Tibial artery (tissue), 4 donors: ENCODE measurements at regions not wholly inside any gene's neighbourhood (a gene's known extent, or its start where the extent isn't known, plus 50 kb on each side); places are given as distances from the start of the nearest gene placed in this dataset.

Experiments used
- DNase-seq, 2 donors: peaks; one replicate each; pipeline ENCODE4 v3.0.0-alpha.2; 2019
- H3K27ac ChIP-seq, 2 donors: fragments of 200-600 bp; sonication (generic) in 1 of 2; 1 replicate in 1 of 2; 2 replicates in 1 of 2; pipeline ENCODE4 v1.5.1; 2018 to 2019; ENCODE audit warnings: mild to moderate bottlenecking in 1 of 2
- H3K27me3 ChIP-seq, 2 donors: fragments of 200-600 bp; sonication (generic) in 1 of 2; one replicate each; pipeline versions ENCODE4 v1.5.1 to v1.6.0; 2016 to 2019
- H3K36me3 ChIP-seq, 3 donors: fragments of 200-600 bp; sonication (generic) in 2 of 3; one replicate each; pipeline ENCODE4 v1.5.1; 2016 to 2019; ENCODE audit warnings: mild to moderate bottlenecking in 2 of 3
- H3K4me1 ChIP-seq, 4 donors: fragments of 200-600 bp; sonication (generic) in 2 of 4; 1 replicate in 3 of 4; 2 replicates in 1 of 4; pipeline ENCODE4 v1.5.1; 2016 to 2019
- H3K4me3 ChIP-seq, 2 donors: fragments of 200-600 bp; sonication (generic) in 1 of 2; 1 replicate in 1 of 2; 2 replicates in 1 of 2; pipeline ENCODE4 v1.5.1; 2018 to 2019; ENCODE audit warnings: mild to moderate bottlenecking in 2 of 2
- H3K9me3 ChIP-seq, 3 donors: fragments of 200-600 bp; sonication (generic) in 1 of 3; one replicate each; pipeline ENCODE4 v1.5.1; 2016 to 2019
- intact Hi-C: fragments of 100-400 bp; cut with DNase I; formaldehyde crosslinking; loops from one replicate; pipeline ENCODE4 v1.15.0; 2023; ENCODE audit warnings: low total_unique reads
- TF ChIP-seq, protein P1 (sequence below), 2 experiments: fragments of 200-600 bp in 1 of 2; fragments of 450-650 bp in 1 of 2; IDR thresholded peaks; one replicate each; pipeline ENCODE4 v1.5.1; 2017 to 2019; ENCODE audit warnings: antibody characterized with exemption in 2 of 2, mild to moderate bottlenecking in 1 of 2, moderate library complexity in 1 of 2

DNA sequence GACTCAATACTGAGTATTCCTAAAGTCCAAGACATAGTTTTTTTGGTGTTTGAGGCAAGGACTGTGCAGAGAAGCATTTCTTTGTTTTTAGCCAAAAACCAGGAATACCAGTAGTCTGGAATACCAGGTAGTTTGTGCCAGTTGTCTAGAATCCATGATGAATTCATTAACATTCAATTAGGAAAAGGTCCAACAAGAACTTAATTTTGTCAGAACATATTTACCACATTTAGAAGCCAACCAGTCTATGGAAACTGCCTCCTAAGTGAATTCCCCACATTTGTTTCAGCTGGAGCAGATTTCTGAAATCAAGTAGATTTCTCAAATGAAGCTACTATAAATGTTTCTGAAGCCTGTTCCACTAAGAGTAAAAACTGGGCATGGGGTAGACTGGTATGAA is 1584.8 kb upstream of the ADGRL3 start:
- Histone ChIP-seq H3K27ac (peak overlapping the region in 1 of 2 donors; percentile 6), H3K4me3 (no peak overlapping the region), H3K27me3 (no peaks in the 10 kb centered on the region), H3K9me3 (no peaks in the 10 kb centered on the region), H3K4me1 (peaks cover 0 to 24% (median 2%) of the 10 kb centered on the region in 4 donors), H3K36me3 (no peaks in the 10 kb centered on the region)
- TF ChIP-seq, protein P1, sequence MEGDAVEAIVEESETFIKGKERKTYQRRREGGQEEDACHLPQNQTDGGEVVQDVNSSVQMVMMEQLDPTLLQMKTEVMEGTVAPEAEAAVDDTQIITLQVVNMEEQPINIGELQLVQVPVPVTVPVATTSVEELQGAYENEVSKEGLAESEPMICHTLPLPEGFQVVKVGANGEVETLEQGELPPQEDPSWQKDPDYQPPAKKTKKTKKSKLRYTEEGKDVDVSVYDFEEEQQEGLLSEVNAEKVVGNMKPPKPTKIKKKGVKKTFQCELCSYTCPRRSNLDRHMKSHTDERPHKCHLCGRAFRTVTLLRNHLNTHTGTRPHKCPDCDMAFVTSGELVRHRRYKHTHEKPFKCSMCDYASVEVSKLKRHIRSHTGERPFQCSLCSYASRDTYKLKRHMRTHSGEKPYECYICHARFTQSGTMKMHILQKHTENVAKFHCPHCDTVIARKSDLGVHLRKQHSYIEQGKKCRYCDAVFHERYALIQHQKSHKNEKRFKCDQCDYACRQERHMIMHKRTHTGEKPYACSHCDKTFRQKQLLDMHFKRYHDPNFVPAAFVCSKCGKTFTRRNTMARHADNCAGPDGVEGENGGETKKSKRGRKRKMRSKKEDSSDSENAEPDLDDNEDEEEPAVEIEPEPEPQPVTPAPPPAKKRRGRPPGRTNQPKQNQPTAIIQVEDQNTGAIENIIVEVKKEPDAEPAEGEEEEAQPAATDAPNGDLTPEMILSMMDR (IDR thresholded peaks at IDR 0.05) = no peak
- no peak for DNase-seq
- intact Hi-C loops = no loop called here

DNA sequence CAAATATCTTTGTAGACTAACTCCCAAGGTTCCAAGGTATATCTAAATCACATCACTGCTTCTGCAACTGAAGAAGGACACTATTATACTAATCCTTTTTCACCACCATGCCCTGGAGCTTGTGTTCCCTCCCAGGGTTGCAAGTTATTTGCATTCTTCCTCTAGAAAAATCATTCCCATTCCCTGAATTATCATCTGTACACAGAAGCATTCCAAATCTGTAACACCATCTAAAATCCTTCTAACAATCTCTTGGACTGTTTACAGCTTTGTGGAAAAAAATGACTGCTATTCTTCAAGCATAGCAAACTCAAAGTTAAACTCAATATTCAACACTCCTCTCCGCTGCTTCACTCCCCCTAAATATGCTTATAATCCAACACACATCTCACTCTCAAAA is 1570.8 kb upstream of the ADGRL3 start:
- no peak for DNase-seq
- Histone ChIP-seq H3K4me1 (no peaks in the 10 kb centered on the region), H3K4me3 (no peak overlapping the region), H3K27ac (no peak overlapping the region), H3K27me3 (no peaks in the 10 kb centered on the region), H3K9me3 (no peaks in the 10 kb centered on the region), H3K36me3 (no peaks in the 10 kb centered on the region)
- TF ChIP-seq, protein P1 (IDR thresholded peaks at IDR 0.05) = no peak
- intact Hi-C loops = no loop called here

DNA sequence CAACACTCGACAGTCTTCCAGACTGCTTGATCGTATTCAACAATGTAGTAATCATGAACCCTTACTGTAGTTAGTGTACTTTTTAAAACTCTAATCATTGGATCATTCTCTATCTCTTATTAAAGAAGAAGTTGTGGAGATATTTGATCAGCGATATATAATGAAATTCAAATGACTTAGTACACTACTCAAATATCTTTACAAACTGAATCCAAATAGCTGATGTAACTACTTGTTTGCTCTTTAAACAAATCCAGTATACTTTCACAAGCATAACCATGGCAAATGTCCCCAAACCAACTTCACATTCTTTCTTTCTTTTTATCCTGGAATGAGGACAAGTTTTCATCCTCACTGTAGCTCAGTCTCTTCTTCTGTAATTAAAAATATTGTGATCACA is 1569.9 kb upstream of the ADGRL3 start:
- H3K27ac ChIP-seq = no peak overlapping the region
- H3K4me1 ChIP-seq = no peaks in the 10 kb centered on the region
- no peak for DNase-seq
- intact Hi-C loops = no loop called here
- TF ChIP-seq, protein P1 (IDR thresholded peaks at IDR 0.05) = no peak
- H3K9me3 ChIP-seq = no peaks in the 10 kb centered on the region
- H3K27me3 ChIP-seq = no peaks in the 10 kb centered on the region
- no peaks in the 10 kb centered on the region for H3K36me3 ChIP-seq
- H3K4me3 ChIP-seq = no peak overlapping the region

DNA sequence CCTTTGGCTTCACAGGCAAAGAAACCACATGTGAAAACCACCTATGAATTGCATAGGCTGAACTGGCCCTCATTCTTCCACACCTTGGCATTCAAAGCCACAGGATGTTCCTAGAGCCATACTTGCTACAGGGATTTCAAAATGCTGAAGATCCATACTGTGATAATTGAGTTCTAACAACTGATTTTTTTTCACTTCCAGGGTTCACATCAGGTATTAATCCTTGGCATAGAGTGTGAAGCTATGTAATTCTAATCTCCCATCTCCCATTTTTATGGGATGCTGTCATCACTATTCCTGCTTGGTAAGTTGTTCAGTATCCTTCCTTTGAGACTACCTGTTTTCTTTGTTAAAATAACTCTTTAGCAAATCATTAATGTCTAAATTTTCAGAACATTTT is 1569.2 kb upstream of the ADGRL3 start:
- DNase-seq = no peak
- H3K4me1 ChIP-seq = no peaks in the 10 kb centered on the region
- intact Hi-C loops = no loop called here

DNA sequence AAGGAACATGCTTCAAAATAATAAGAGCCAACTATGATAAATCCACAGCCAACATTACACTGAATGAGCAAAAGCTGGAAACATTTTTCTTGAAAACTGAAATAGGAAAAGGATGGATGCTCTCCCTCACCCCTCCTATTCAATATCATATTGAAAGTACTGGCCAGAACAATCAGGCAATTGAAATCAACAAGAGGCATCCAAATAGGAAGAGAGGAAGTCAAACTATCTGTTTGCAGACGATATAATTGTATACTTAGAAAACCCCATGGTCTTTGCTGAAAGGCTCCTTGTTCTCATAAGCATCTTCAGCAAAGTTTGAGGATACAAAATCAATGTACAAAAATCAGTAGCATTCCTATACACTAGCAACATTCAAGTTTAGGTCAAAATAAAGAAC is 1562.5 kb upstream of the ADGRL3 start:
- Histone ChIP-seq H3K27me3 (no peaks in the 10 kb centered on the region), H3K4me1 (no peaks in the 10 kb centered on the region), H3K4me3 (no peak overlapping the region), H3K27ac (no peak overlapping the region), H3K9me3 (no peaks in the 10 kb centered on the region), H3K36me3 (no peaks in the 10 kb centered on the region)
- intact Hi-C loops = no loop called here
- TF ChIP-seq, protein P1 (IDR thresholded peaks at IDR 0.05) = no peak
- no peak for DNase-seq

More for the DNA sequence above, 1569.2 kb upstream of the ADGRL3 start:
- Histone ChIP-seq H3K9me3 (no peaks in the 10 kb centered on the region), H3K27me3 (no peaks in the 10 kb centered on the region), H3K27ac (no peak overlapping the region), H3K4me3 (no peak overlapping the region), H3K36me3 (no peaks in the 10 kb centered on the region)
- TF ChIP-seq, protein P1 (IDR thresholded peaks at IDR 0.05) = no peak

DNA sequence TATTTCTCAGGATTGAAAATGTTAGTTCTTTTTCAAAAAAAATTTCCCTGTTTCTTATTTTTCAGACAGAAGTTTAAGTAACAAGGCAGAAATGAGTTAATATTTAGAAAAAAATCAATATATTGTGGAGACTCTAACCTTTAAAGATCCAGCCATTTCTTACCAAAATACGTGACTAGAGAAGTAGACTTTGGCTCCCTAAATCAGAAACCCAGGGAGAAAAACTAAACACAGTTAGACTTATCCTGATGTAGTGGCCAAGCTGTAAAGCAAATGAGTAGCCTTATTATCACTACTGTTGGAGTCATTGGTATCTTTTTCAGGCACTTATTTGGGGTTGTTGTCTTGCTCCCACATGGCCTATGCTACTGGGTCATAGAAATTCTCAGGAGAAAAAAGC is 1556.4 kb upstream of the ADGRL3 start:
- no peak overlapping the region for H3K4me3 ChIP-seq
- TF ChIP-seq, protein P1 (IDR thresholded peaks at IDR 0.05) = no peak
- intact Hi-C loops = no loop called here
- no peaks in the 10 kb centered on the region for H3K4me1 ChIP-seq
- H3K36me3 ChIP-seq = no peaks in the 10 kb centered on the region
- no peak overlapping the region for H3K27ac ChIP-seq
- H3K27me3 ChIP-seq = no peaks in the 10 kb centered on the region
- no peak for DNase-seq
- no peaks in the 10 kb centered on the region for H3K9me3 ChIP-seq
